ENCODE measurements at regions not wholly inside any gene's neighbourhood (a gene's known extent, or its start where the extent isn't known, plus 50 kb on each side); places are given as distances from the start of the nearest gene placed in this dataset.

DNA sequence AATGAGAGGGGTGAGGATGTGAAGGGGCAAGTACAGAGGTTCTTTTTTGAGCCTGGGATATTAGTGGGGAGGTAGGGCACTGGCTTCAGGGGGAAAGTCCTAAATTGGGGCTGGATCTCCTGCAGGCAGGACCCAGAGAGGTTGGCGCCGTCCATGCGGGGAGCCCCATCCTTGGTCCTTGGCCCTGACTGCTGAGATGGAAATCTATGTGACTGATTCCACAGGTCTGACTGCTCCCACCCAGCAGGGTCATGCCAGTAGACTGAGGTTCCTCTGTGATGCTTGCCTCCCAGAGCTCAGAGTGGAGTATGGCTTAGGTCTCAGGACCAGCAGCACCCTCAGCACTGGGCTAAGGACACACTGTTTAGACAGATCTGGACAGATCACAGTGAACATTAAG, 988.6 kb upstream of the TMEM132C start:
- TF ChIP-seq, protein P1, sequence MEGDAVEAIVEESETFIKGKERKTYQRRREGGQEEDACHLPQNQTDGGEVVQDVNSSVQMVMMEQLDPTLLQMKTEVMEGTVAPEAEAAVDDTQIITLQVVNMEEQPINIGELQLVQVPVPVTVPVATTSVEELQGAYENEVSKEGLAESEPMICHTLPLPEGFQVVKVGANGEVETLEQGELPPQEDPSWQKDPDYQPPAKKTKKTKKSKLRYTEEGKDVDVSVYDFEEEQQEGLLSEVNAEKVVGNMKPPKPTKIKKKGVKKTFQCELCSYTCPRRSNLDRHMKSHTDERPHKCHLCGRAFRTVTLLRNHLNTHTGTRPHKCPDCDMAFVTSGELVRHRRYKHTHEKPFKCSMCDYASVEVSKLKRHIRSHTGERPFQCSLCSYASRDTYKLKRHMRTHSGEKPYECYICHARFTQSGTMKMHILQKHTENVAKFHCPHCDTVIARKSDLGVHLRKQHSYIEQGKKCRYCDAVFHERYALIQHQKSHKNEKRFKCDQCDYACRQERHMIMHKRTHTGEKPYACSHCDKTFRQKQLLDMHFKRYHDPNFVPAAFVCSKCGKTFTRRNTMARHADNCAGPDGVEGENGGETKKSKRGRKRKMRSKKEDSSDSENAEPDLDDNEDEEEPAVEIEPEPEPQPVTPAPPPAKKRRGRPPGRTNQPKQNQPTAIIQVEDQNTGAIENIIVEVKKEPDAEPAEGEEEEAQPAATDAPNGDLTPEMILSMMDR (IDR thresholded peaks at IDR 0.05): no peak
- TF ChIP-seq POLR2A (IDR thresholded peaks at IDR 0.05): no peak
